ENCODE measurements at regions not wholly inside any gene's neighbourhood (a gene's known extent, or its start where the extent isn't known, plus 50 kb on each side); places are given as distances from the start of the nearest gene placed in this dataset.

DNA sequence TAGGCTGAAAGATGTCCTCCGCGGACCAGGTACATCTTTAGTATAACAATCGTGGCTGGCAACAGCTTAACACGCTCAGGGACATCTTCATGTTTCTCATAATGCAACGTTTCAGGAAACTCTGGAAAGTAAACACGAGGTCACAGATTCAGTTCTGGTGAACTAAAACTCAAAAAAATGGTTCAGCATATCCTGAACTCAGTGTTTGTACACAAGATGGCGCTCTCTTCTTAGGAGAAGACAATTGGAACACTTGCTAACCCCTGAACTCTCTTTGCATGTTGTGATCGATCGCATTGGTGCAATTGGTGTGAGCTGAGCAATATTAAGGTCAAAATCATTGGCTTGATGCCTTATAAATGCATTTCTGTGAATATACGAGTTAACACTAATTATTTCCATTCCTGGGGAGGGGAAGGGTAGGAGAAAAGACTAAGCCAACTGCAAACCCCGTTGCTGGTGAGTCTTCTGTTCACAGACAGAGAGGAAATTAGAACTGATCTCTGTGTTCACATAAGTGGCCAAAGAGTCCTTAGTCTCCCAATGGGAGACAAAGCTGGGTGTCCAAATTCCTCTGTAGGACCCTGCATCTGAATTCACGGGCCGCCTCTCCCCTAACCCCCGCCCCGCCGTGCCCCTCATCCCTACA is 52.6 kb upstream of the FAM180A start:
- no peaks in the 10 kb centered on the region for H4K20me1 ChIP-seq (ENCODE audit: insufficient read depth)
- no peaks in the 10 kb centered on the region for H3K79me2 ChIP-seq (ENCODE audit: insufficient read depth, low read depth)
- H3K27ac ChIP-seq, result no peak overlapping the region
- TF ChIP-seq, protein P1, sequence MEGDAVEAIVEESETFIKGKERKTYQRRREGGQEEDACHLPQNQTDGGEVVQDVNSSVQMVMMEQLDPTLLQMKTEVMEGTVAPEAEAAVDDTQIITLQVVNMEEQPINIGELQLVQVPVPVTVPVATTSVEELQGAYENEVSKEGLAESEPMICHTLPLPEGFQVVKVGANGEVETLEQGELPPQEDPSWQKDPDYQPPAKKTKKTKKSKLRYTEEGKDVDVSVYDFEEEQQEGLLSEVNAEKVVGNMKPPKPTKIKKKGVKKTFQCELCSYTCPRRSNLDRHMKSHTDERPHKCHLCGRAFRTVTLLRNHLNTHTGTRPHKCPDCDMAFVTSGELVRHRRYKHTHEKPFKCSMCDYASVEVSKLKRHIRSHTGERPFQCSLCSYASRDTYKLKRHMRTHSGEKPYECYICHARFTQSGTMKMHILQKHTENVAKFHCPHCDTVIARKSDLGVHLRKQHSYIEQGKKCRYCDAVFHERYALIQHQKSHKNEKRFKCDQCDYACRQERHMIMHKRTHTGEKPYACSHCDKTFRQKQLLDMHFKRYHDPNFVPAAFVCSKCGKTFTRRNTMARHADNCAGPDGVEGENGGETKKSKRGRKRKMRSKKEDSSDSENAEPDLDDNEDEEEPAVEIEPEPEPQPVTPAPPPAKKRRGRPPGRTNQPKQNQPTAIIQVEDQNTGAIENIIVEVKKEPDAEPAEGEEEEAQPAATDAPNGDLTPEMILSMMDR (conservative IDR thresholded peaks at IDR 0.05; ENCODE audit: low read depth, low read length), result peak; percentile 98
- H3K36me3 ChIP-seq (ENCODE audit: insufficient read depth), result no peaks in the 10 kb centered on the region
- H3K9ac ChIP-seq, result no peak overlapping the region
- H3K4me2 ChIP-seq, result peak overlapping the region; percentile 33
- H3K4me3 ChIP-seq (IDR thresholded peaks at IDR 0.05; ENCODE audit: insufficient read depth, low read depth, low read length), result no peak overlapping the region
- no peaks in the 10 kb centered on the region for H3K27me3 ChIP-seq (ENCODE audit: insufficient read depth, low read depth)
- H2AFZ ChIP-seq (ENCODE audit: low read depth), result peak overlapping the region; percentile 64
- H3K4me1 ChIP-seq (ENCODE audit: low read depth, poor library complexity, severe bottlenecking), result peaks cover 7% of the 10 kb centered on the region

DNA sequence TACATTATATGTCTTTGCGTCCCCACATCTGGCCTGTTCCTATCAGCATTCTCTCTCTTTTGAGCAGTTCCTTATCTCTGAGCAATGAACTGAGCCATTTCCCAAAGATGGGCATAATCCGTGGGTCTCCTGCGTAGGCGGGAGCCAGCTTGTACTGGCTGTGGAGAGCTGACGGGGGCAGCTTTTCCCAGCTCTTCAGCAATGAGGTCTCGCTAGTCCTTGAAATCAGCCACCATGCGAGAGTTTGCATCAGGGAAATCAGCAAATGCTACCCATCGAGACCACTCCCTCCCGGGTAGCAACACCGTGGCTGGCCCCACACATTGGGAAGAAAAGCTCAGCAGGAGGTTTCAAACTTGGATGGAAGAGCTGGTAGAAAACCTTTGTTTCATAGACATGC is 51.9 kb upstream of the FAM180A start:
- no peaks in the 10 kb centered on the region for H3K36me3 ChIP-seq (ENCODE audit: insufficient read depth)
- no peaks in the 10 kb centered on the region for H4K20me1 ChIP-seq (ENCODE audit: insufficient read depth)
- peak overlapping the region; percentile 64 for H2AFZ ChIP-seq (ENCODE audit: low read depth)
- no peak overlapping the region for H3K27ac ChIP-seq
- TF ChIP-seq, protein P1 (conservative IDR thresholded peaks at IDR 0.05; ENCODE audit: low read depth, low read length), result no peak
- peaks cover 7% of the 10 kb centered on the region for H3K4me1 ChIP-seq (ENCODE audit: low read depth, poor library complexity, severe bottlenecking)
- H3K4me2 ChIP-seq, result peak overlapping the region; percentile 33
- H3K9ac ChIP-seq, result no peak overlapping the region
- no peak overlapping the region for H3K4me3 ChIP-seq (IDR thresholded peaks at IDR 0.05; ENCODE audit: insufficient read depth, low read depth, low read length)
- H3K27me3 ChIP-seq (ENCODE audit: insufficient read depth, low read depth), result no peaks in the 10 kb centered on the region
- no peaks in the 10 kb centered on the region for H3K79me2 ChIP-seq (ENCODE audit: insufficient read depth, low read depth)

DNA sequence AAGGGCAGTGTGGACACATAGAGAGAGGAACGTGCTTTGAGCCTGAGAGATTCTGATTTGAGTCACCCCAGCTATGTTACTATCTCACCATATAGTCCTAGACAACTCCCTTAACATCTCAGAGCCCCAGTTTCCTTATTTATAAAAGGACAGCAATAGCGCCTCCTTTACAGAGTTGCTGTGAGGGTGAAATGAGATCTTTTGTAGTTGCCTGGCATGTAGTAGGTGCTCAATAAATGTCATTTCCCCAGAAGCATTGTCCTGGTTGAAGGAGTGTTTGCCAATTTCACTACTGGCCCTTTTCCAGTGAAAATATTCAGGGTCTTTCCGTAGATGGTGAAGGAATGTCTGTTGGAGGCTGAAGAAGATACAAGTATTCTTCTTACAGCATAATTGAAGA is 51.3 kb upstream of the FAM180A start:
- no peak overlapping the region for H2AFZ ChIP-seq (ENCODE audit: low read depth)

More for the DNA sequence above, 51.3 kb upstream of the FAM180A start:
- TF ChIP-seq, protein P1 (conservative IDR thresholded peaks at IDR 0.05; ENCODE audit: low read depth, low read length), result no peak
- Histone ChIP-seq H3K36me3 (ENCODE audit: insufficient read depth) (no peaks in the 10 kb centered on the region), H3K79me2 (ENCODE audit: insufficient read depth, low read depth) (no peaks in the 10 kb centered on the region), H3K4me2 (no peak overlapping the region), H3K27me3 (ENCODE audit: insufficient read depth, low read depth) (no peaks in the 10 kb centered on the region), H3K4me3 (IDR thresholded peaks at IDR 0.05; ENCODE audit: insufficient read depth, low read depth, low read length) (no peak overlapping the region), H3K9ac (no peak overlapping the region), H4K20me1 (ENCODE audit: insufficient read depth) (no peaks in the 10 kb centered on the region), H3K27ac (no peak overlapping the region), H3K4me1 (ENCODE audit: low read depth, poor library complexity, severe bottlenecking) (peaks cover 7% of the 10 kb centered on the region)

Measured in KMS-11 (cell line).